ENCODE measurements at regions not wholly inside any gene's neighbourhood (a gene's known extent, or its start where the extent isn't known, plus 50 kb on each side); places are given as distances from the start of the nearest gene placed in this dataset.

DNA sequence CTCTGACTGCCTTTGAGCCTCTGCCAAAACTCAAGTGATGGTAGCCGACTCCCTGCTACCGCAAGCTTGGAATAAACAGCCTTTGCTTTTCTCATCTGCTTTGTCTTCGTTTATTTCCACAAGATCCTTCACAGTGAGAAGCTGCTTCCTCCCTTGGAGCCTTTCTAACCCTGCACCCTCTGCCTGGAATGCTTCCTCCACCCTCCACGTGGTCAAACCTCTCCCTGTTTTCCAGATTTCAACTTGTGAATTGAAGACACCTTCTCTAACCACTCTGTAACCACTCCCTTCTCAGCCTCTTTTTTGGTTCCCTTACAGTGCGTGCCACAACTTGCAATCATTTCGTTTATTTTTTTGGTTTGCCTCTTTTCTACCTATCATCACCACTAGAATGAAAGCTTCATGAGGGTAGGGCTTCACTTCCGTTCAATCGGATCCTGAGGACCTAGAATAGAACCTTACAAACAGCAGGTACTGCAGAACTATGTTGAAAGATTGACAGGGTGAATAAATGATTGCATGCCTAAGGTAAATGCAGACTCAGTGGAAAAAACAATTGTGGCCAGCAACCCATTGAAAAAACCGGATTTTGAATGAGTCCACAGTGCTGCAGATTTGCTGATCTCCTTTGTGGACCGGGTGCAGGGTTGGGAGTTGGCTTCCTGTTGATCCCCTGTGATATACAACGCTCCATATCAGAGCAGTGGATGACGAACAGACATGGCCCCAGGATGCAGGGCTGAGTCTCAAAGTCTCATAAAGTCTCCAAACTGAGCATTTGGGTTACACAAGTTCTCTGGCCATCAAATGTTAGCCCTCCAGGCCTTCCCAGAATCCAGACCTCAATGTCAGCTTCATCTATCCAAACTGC, 51.0 kb upstream of the HIVEP1 start:
- TF ChIP-seq, protein P1, sequence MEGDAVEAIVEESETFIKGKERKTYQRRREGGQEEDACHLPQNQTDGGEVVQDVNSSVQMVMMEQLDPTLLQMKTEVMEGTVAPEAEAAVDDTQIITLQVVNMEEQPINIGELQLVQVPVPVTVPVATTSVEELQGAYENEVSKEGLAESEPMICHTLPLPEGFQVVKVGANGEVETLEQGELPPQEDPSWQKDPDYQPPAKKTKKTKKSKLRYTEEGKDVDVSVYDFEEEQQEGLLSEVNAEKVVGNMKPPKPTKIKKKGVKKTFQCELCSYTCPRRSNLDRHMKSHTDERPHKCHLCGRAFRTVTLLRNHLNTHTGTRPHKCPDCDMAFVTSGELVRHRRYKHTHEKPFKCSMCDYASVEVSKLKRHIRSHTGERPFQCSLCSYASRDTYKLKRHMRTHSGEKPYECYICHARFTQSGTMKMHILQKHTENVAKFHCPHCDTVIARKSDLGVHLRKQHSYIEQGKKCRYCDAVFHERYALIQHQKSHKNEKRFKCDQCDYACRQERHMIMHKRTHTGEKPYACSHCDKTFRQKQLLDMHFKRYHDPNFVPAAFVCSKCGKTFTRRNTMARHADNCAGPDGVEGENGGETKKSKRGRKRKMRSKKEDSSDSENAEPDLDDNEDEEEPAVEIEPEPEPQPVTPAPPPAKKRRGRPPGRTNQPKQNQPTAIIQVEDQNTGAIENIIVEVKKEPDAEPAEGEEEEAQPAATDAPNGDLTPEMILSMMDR (IDR thresholded peaks at IDR 0.05; ENCODE audit: insufficient read depth, low read depth, low read length) = no peak
- TF ChIP-seq EZH2 (IDR thresholded peaks at IDR 0.05; ENCODE audit: insufficient read depth, low read length) = no peak
